PC-3 (cell line): ENCODE measurements at regions not wholly inside any gene's neighbourhood (a gene's known extent, or its start where the extent isn't known, plus 50 kb on each side); places are given as distances from the start of the nearest gene placed in this dataset.

ENCODE experiments used
- ATAC-seq: fragments of 200-7000 bp; cut with Tn5 transposase; 2 replicates; pipeline ENCODE4 v1.9.1; 2020; ENCODE audit warnings: mild to moderate bottlenecking, moderate library complexity
- BruUV-seq: library from RNA; stranded (reverse); fragments of 400-500 nt; replicated peaks from 2 replicates; lab custom pipeline; 2021; lab: Mats Ljungman, UMichigan
- CTCF ChIA-PET: fragments of 300-600 bp; sonication (Branson Sonifier 250); formaldehyde crosslinking; loops from one replicate; lab custom pipeline; 2022; ENCODE audit warnings: antibody characterized with exemption; lab: Charles Lee
- POLR2A ChIA-PET: fragments of 300-600 bp; sonication (Branson Sonifier 250); formaldehyde crosslinking; loops from one replicate; lab custom pipeline; 2022; ENCODE audit warnings: antibody characterized with exemption; ENCODE audit not compliant: unreplicated experiment; lab: Charles Lee
- DNase-seq: peaks from one replicate; pipeline ENCODE4 v3.0.0-alpha.2; 2015
- H2AFZ ChIP-seq: fragments of 300-600 bp; sonication (generic); 2 replicates; pipeline ENCODE4 v1.6.0; 2016; ENCODE audit warnings: antibody characterized with exemption, low read length
- H3F3A ChIP-seq: fragments of 300-600 bp; sonication (generic); one replicate; pipeline ENCODE4 v1.6.0; 2017; ENCODE audit warnings: antibody characterized with exemption, low read length, control low read depth, mild to moderate bottlenecking; ENCODE audit not compliant: unreplicated experiment
- H3K27ac ChIP-seq: fragments of 300-600 bp; sonication (generic); 2 replicates; pipeline ENCODE4 v1.5.1; 2016; ENCODE audit warnings: mild to moderate bottlenecking, low read length
- H3K27me3 ChIP-seq: fragments of 300-600 bp; sonication (generic); 2 replicates; pipeline ENCODE4 v1.6.1; 2016; ENCODE audit warnings: low read length, mixed read lengths
- H3K36me3 ChIP-seq: fragments of 300-600 bp; sonication (generic); 2 replicates; pipeline ENCODE4 v1.6.1; 2016; ENCODE audit warnings: low read depth, mixed run types, low read length, mixed read lengths
- H3K4me1 ChIP-seq: fragments of 300-600 bp; sonication (generic); 2 replicates; pipeline ENCODE4 v1.5.1; 2016; ENCODE audit warnings: low read length; ENCODE audit not compliant: insufficient read depth
- H3K4me2 ChIP-seq: fragments of 300-600 bp; sonication (generic); 2 replicates; pipeline ENCODE4 v1.6.0; 2016; ENCODE audit warnings: low read length
- H3K4me3 ChIP-seq: fragments of 300-600 bp; sonication (generic); 2 replicates; pipeline ENCODE4 v1.5.1; 2016; ENCODE audit warnings: mild to moderate bottlenecking, low read length, mixed read lengths
- H3K79me2 ChIP-seq: fragments of 300-600 bp; sonication (generic); 2 replicates; pipeline ENCODE4 v1.6.1; 2017; ENCODE audit warnings: low read length, mixed read lengths
- H3K9ac ChIP-seq: fragments of 300-600 bp; sonication (generic); 2 replicates; pipeline ENCODE4 v1.6.0; 2016; ENCODE audit warnings: mild to moderate bottlenecking, low read length
- H3K9me2 ChIP-seq: fragments of 300-600 bp; sonication (generic); replicated peaks from 2 replicates; pipeline ENCODE4 v1.6.1; 2016; ENCODE audit warnings: mixed run types, low read length, mixed read lengths
- H3K9me3 ChIP-seq: fragments of 300-600 bp; sonication (generic); 2 replicates; pipeline ENCODE4 v1.6.1; 2016; ENCODE audit warnings: low read length, mixed read lengths
- H4K20me1 ChIP-seq: fragments of 300-600 bp; sonication (generic); 2 replicates; pipeline ENCODE4 v1.6.1; 2016; ENCODE audit warnings: low read length, mixed read lengths
- EZH2 ChIP-seq: fragments of 300-600 bp; sonication (generic); IDR thresholded peaks from one replicate; pipeline ENCODE4 v1.6.1; 2017; ENCODE audit warnings: antibody characterized with exemption, mild to moderate bottlenecking, low read length; ENCODE audit not compliant: unreplicated experiment
- EZH2phosphoT487 ChIP-seq: fragments of 300-600 bp; sonication (generic); IDR thresholded peaks from 2 replicates; pipeline ENCODE4 v1.6.1; 2018; ENCODE audit warnings: mild to moderate bottlenecking, antibody characterized with exemption, low read length, borderline replicate concordance
- intact Hi-C: fragments of 100-400 bp; cut with micrococcal nuclease; formaldehyde crosslinking; loops from 2 replicates; pipeline ENCODE4 v1.9.0; 2023
- TF ChIP-seq, protein P1 (sequence below): fragments of 300-600 bp; sonication (generic); conservative IDR thresholded peaks from 2 replicates; pipeline ENCODE4 v1.5.1; 2017; ENCODE audit warnings: antibody characterized with exemption, low read depth, mild to moderate bottlenecking, low read length

DNA sequence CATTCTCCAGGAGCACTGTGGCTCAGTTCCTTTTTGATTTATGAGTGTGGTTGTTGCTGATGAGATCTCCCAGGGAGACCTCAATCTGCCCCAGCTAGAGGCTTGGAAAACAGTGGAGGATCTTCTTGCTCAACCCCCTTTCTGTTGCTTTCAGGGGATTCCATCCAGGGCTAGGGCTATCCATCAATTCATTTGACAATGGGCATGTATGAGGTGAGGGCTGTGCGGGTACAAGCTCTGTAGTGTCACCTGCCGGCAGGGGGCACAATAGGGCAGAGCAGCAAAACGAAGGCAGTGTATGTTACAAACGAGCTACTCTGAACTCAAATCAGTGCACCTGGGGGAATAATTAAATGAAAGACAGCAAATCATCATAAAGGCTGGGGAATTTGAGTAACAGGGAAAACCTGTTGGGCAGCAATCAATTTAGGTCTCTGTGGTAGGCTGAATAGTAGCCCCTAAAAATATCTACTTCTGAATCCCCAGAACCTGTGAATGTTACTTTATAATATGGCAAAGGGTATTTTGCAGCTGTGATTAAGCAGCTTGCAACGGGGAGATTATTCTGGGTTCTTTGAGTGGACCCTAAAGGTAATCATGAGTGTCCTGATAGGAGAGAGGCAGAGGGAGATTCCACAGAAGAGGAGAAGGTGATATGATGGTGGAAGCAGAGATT lies 170.3 kb upstream of the ZBED5 start:
- ChIA-PET POLR2A (interaction anchor here (0.5 to 0.7 kb wide), 2 partner anchors 127 to 537 kb away, joined by 3 to 14 read pairs; no protein-coding TSS in a partner anchor), CTCF (interaction anchor here (0.6 to 2.5 kb wide), 11 partner anchors 10 to 760 kb away, joined by 3 to 21 read pairs (median 9); no protein-coding TSS in a partner anchor)
- intact Hi-C loops, result loop anchor here (1.0 to 10.0 kb wide), 3 partner anchors 173 to 1017 kb away; partner anchors contain the start of gene ZBED5
- Histone ChIP-seq H3K4me2 (peak overlapping the region; percentile 1; the same call in 1 of the 2 replicates), H3K4me3 (no peak overlapping the region), H3K27ac (no peak overlapping the region), H3K9ac (no peak overlapping the region), H3K9me3 (no peaks in the 10 kb centered on the region), H2AFZ (no peak overlapping the region), H3K36me3 (no peaks in the 10 kb centered on the region), H4K20me1 (no peaks in the 10 kb centered on the region), H3K27me3 (0 out of 2 replicates have a peak, but pooled peaks cover 3% of the 10 kb centered on the region), H3K4me1 (peaks cover 17% of the 10 kb centered on the region), H3K79me2 (no peaks in the 10 kb centered on the region), H3K9me2 (no peaks in the 10 kb centered on the region), H3F3A (no peaks in the 10 kb centered on the region)
- peak; percentile 87 for ATAC-seq
- no TSS peak for BruUV-seq
- TF ChIP-seq EZH2 (no peak), EZH2phosphoT487 (no peak)
- TF ChIP-seq, protein P1, sequence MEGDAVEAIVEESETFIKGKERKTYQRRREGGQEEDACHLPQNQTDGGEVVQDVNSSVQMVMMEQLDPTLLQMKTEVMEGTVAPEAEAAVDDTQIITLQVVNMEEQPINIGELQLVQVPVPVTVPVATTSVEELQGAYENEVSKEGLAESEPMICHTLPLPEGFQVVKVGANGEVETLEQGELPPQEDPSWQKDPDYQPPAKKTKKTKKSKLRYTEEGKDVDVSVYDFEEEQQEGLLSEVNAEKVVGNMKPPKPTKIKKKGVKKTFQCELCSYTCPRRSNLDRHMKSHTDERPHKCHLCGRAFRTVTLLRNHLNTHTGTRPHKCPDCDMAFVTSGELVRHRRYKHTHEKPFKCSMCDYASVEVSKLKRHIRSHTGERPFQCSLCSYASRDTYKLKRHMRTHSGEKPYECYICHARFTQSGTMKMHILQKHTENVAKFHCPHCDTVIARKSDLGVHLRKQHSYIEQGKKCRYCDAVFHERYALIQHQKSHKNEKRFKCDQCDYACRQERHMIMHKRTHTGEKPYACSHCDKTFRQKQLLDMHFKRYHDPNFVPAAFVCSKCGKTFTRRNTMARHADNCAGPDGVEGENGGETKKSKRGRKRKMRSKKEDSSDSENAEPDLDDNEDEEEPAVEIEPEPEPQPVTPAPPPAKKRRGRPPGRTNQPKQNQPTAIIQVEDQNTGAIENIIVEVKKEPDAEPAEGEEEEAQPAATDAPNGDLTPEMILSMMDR, result peak; percentile 93
- DNase-seq, result peak; percentile 73

DNA sequence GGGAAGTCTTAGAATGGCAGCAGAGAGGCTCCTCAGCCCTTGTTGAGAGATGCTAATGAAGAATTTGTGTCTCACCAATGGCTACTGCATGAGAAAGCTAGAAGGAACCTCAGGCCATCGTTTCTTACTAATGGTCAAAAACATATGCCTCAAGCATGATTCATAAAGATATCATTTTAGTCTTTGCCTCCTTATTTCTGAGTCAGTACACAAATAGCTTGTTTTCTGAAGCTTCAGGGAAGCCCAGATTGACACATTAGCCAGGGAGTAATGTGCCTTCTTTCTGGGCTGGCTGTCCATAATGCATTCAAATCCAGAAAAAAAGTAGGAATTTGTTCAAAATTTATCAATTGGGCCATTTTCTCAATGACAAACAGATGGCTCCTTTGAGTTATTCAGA lies 169.4 kb upstream of the ZBED5 start:
- ATAC-seq (peak; percentile 81), DNase-seq (peak; percentile 82)
- Histone ChIP-seq H2AFZ (no peak overlapping the region), H3K9me3 (no peaks in the 10 kb centered on the region), H3K9ac (no peak overlapping the region), H3K27me3 (0 out of 2 replicates have a peak, but pooled peaks cover 3% of the 10 kb centered on the region), H4K20me1 (no peaks in the 10 kb centered on the region), H3K27ac (0 out of 2 replicates have a peak overlapping the region, but pooled peaks have one; percentile 4), H3K4me3 (no peak overlapping the region), H3K9me2 (no peaks in the 10 kb centered on the region), H3K36me3 (no peaks in the 10 kb centered on the region), H3K79me2 (no peaks in the 10 kb centered on the region), H3K4me1 (peaks cover 17% of the 10 kb centered on the region), H3K4me2 (peak overlapping the region; percentile 1; the same call in 1 of the 2 replicates), H3F3A (no peaks in the 10 kb centered on the region)
- no TSS peak for BruUV-seq
- CTCF ChIA-PET, result interaction anchor here (0.6 to 2.5 kb wide), 7 partner anchors 51 to 760 kb away, joined by 3 to 21 read pairs (median 17); no protein-coding TSS in a partner anchor
- intact Hi-C loops, result loop anchor here (10.0 kb wide), 2 partner anchors 172 to 1018 kb away; partner anchors contain the start of gene ZBED5
- POLR2A ChIA-PET, result interaction anchor here (0.7 kb wide), 1 partner anchor 165 kb away, joined by 3 read pairs; no protein-coding TSS in a partner anchor
- TF ChIP-seq EZH2phosphoT487 (no peak), EZH2 (no peak)
- TF ChIP-seq, protein P1, result no peak
